Fibroblast of gingiva (primary cell): ENCODE measurements at regions not wholly inside any gene's neighbourhood (a gene's known extent, or its start where the extent isn't known, plus 50 kb on each side); places are given as distances from the start of the nearest gene placed in this dataset.

Experiments
- DNase-seq: peaks from one replicate; pipeline ENCODE4 v3.0.0-alpha.2; 2011; ENCODE audit warnings: low read depth

GRCh38 chr7:36066343-36066664 is 86.8 kb upstream of the EEPD1 start:
- no peak for DNase-seq

GRCh38 chr7:36070230-36070629 is 82.8 kb upstream of the EEPD1 start:
- no peak for DNase-seq

GRCh38 chr7:36071605-36072004 is 81.4 kb upstream of the EEPD1 start:
- peak; percentile 11 for DNase-seq

GRCh38 chr7:36072620-36073019 is 80.4 kb upstream of the EEPD1 start:
- no peak for DNase-seq

GRCh38 chr7:36075561-36075960 is 77.5 kb upstream of the EEPD1 start:
- DNase-seq: no peak

GRCh38 chr7:36076074-36076473 is 77.0 kb upstream of the EEPD1 start:
- DNase-seq: no peak

- DNase-seq: no peak
Observed at GRCh38 chr7:36078816-36079360, 74.2 kb upstream of the EEPD1 start.

- DNase-seq: no peak
Observed at GRCh38 chr7:36079446-36080025, 73.5 kb upstream of the EEPD1 start.

GRCh38 chr7:36080843-36081242 is 72.2 kb upstream of the EEPD1 start:
- DNase-seq: no peak

GRCh38 chr7:36082216-36082615 is 70.8 kb upstream of the EEPD1 start:
- DNase-seq: no peak

GRCh38 chr7:36082910-36083309 is 70.1 kb upstream of the EEPD1 start:
- no peak for DNase-seq

GRCh38 chr7:36083626-36084380 is 69.3 kb upstream of the EEPD1 start:
- DNase-seq: no peak

GRCh38 chr7:36084485-36085091 is 68.5 kb upstream of the EEPD1 start:
- DNase-seq: no peak

GRCh38 chr7:36085096-36085495 is 68.0 kb upstream of the EEPD1 start:
- DNase-seq: no peak

GRCh38 chr7:36086571-36086970 is 66.5 kb upstream of the EEPD1 start:
- DNase-seq: no peak

GRCh38 chr7:36088553-36088952 is 64.5 kb upstream of the EEPD1 start:
- DNase-seq: no peak

- no peak for DNase-seq
Observed at GRCh38 chr7:36088966-36089365, 64.1 kb upstream of the EEPD1 start.

- DNase-seq: no peak
Observed at GRCh38 chr7:36090976-36091873, 61.8 kb upstream of the EEPD1 start.

GRCh38 chr7:36091874-36092176 is 61.2 kb upstream of the EEPD1 start:
- no peak for DNase-seq

GRCh38 chr7:36092221-36092771 is 60.8 kb upstream of the EEPD1 start:
- no peak for DNase-seq

GRCh38 chr7:36096460-36097095 is 56.5 kb upstream of the EEPD1 start:
- DNase-seq: no peak

GRCh38 chr7:36098096-36098495 is 55.0 kb upstream of the EEPD1 start:
- DNase-seq: no peak
